ENCODE measurements at regions not wholly inside any gene's neighbourhood (a gene's known extent, or its start where the extent isn't known, plus 50 kb on each side); places are given as distances from the start of the nearest gene placed in this dataset.
A peak's percentile ranks its signal among the peaks of the same experiment; 100 is the strongest.

GRCh38 chr20:7085467-7085866, 318.0 kb downstream of the BMP2 start:
- DNase-seq, result peak; percentile 39

- DNase-seq, result no peak
Measured at GRCh38 chr20:7087803-7088202, 320.3 kb downstream of the BMP2 start.

GRCh38 chr20:7090001-7090400, 322.5 kb downstream of the BMP2 start:
- DNase-seq, result no peak

- no peak for DNase-seq
Measured at GRCh38 chr20:7090811-7091210, 323.3 kb downstream of the BMP2 start.

- DNase-seq, result no peak
Measured at GRCh38 chr20:7091655-7092054, 324.2 kb downstream of the BMP2 start.

GRCh38 chr20:7094438-7094997, 327.0 kb downstream of the BMP2 start:
- peak; percentile 43 for DNase-seq

- no peak for DNase-seq
Measured at GRCh38 chr20:7106910-7107309, 339.4 kb downstream of the BMP2 start.

GRCh38 chr20:7108929-7109328, 341.4 kb downstream of the BMP2 start:
- no peak for DNase-seq

- DNase-seq, result peak; percentile 50
Measured at GRCh38 chr20:7113577-7114466, 346.3 kb downstream of the BMP2 start.

GRCh38 chr20:7123457-7123856, 356.0 kb downstream of the BMP2 start:
- no peak for DNase-seq

- DNase-seq, result no peak
Measured at GRCh38 chr20:7124120-7124519, 356.6 kb downstream of the BMP2 start.

- DNase-seq, result no peak
Measured at GRCh38 chr20:7136886-7137285, 369.4 kb downstream of the BMP2 start.

- DNase-seq, result no peak
Measured at GRCh38 chr20:7137395-7138151, 370.1 kb downstream of the BMP2 start.

GRCh38 chr20:7144464-7144863, 377.0 kb downstream of the BMP2 start:
- DNase-seq, result no peak

- DNase-seq, result no peak
Measured at GRCh38 chr20:7146552-7147219, 379.2 kb downstream of the BMP2 start.

- no peak for DNase-seq
Measured at GRCh38 chr20:7147220-7147601, 379.7 kb downstream of the BMP2 start.

GRCh38 chr20:7151676-7152470, 384.4 kb downstream of the BMP2 start:
- DNase-seq, result no peak

GRCh38 chr20:7155282-7155681, 387.8 kb downstream of the BMP2 start:
- DNase-seq, result no peak

- DNase-seq, result no peak
Measured at GRCh38 chr20:7155794-7156193, 388.3 kb downstream of the BMP2 start.

GRCh38 chr20:7159903-7160302, 392.4 kb downstream of the BMP2 start:
- DNase-seq, result no peak

- peak; percentile 20 for DNase-seq
Measured at GRCh38 chr20:7161690-7162089, 394.2 kb downstream of the BMP2 start.

GRCh38 chr20:7171911-7172310, 404.4 kb downstream of the BMP2 start:
- no peak for DNase-seq
